Uterus (tissue), 3 donors: ENCODE measurements at regions not wholly inside any gene's neighbourhood (a gene's known extent, or its start where the extent isn't known, plus 50 kb on each side); places are given as distances from the start of the nearest gene placed in this dataset.

Experiments
- DNase-seq, 2 donors: peaks; one replicate each; pipeline ENCODE4 v3.0.0-alpha.2; 2019 to 2020
- H3K27ac ChIP-seq, 2 donors: fragments of 200-600 bp; sonication (generic); 1 replicate in 1 of 2; 2 replicates in 1 of 2; pipeline ENCODE4 v1.5.1; 2016 to 2018
- H3K27me3 ChIP-seq, 2 donors: fragments of 200-600 bp; sonication (generic); one replicate each; pipeline ENCODE4 v1.5.1; 2018 to 2019; ENCODE audit warnings: control low read depth in 1 of 2
- H3K36me3 ChIP-seq, 2 donors: fragments of 200-600 bp; sonication (generic); one replicate each; pipeline ENCODE4 v1.5.1; 2019; ENCODE audit warnings: control low read depth in 1 of 2
- H3K4me1 ChIP-seq, 2 donors: fragments of 200-600 bp; sonication (generic); one replicate each; pipeline ENCODE4 v1.5.1; 2018 to 2019; ENCODE audit warnings: control low read depth in 1 of 2
- H3K4me3 ChIP-seq, 2 donors: fragments of 200-600 bp; sonication (generic); 1 replicate in 1 of 2; 2 replicates in 1 of 2; pipeline ENCODE4 v1.5.1; 2018 to 2019; ENCODE audit warnings: mild to moderate bottlenecking in 1 of 2
- H3K9me3 ChIP-seq, 2 donors: fragments of 200-600 bp; sonication (generic); one replicate each; pipeline ENCODE4 v1.5.1; 2019; ENCODE audit warnings: control low read depth in 1 of 2
- CTCF ChIP-seq, 4 experiments: fragments of 200-600 bp in 2 of 4; fragments of 450-650 bp in 2 of 4; sonication (generic) in 2 of 4; IDR thresholded peaks; one replicate each; pipeline ENCODE4 v1.5.1; 2016 to 2019; ENCODE audit warnings: antibody characterized with exemption in 4 of 4, mild to moderate bottlenecking in 2 of 4, moderate library complexity in 1 of 4
- POLR2A ChIP-seq, 2 donors: fragments of 450-650 bp; IDR thresholded peaks; one replicate each; pipeline ENCODE4 v1.6.1; 2016; ENCODE audit warnings: antibody characterized with exemption in 2 of 2, mild to moderate bottlenecking in 1 of 2, moderate library complexity in 1 of 2
- intact Hi-C: fragments of 100-400 bp; cut with DNase I; formaldehyde crosslinking; loops from one replicate; pipeline ENCODE4 v1.15.1; 2023; ENCODE audit warnings: low total_unique reads
- donor health status: DM: yes; HTN: yes; CAD: no.

- Histone ChIP-seq H3K27me3 (no peaks in the 10 kb centered on the region), H3K4me1 (no peaks in the 10 kb centered on the region), H3K27ac (peak overlapping the region in 1 of 2 donors; percentile 16), H3K36me3 (no peaks in the 10 kb centered on the region), H3K4me3 (no peak overlapping the region), H3K9me3 (no peaks in the 10 kb centered on the region)
- no peak for DNase-seq
- TF ChIP-seq POLR2A (IDR thresholded peaks at IDR 0.05) (no peak), CTCF (IDR thresholded peaks at IDR 0.05) (no peak)
- intact Hi-C loops: no loop called here
Observed at GRCh38 chr2:64238799-64239198, 94.6 kb upstream of the PELI1 start.

- H3K9me3 ChIP-seq: no peaks in the 10 kb centered on the region
- DNase-seq: no peak
- TF ChIP-seq POLR2A (IDR thresholded peaks at IDR 0.05): no peak
- TF ChIP-seq CTCF (IDR thresholded peaks at IDR 0.05): no peak
- H3K4me1 ChIP-seq: no peaks in the 10 kb centered on the region
- no peaks in the 10 kb centered on the region for H3K36me3 ChIP-seq
- no peak overlapping the region for H3K4me3 ChIP-seq
- intact Hi-C loops: no loop called here
- H3K27me3 ChIP-seq: no peaks in the 10 kb centered on the region
- H3K27ac ChIP-seq: no peak overlapping the region
Observed at GRCh38 chr2:64243081-64244036, 99.1 kb upstream of the PELI1 start.

- Histone ChIP-seq H3K27ac (no peak overlapping the region), H3K36me3 (no peaks in the 10 kb centered on the region), H3K4me3 (no peak overlapping the region), H3K4me1 (no peaks in the 10 kb centered on the region), H3K9me3 (no peaks in the 10 kb centered on the region), H3K27me3 (no peaks in the 10 kb centered on the region)
- TF ChIP-seq POLR2A (IDR thresholded peaks at IDR 0.05) (no peak), CTCF (IDR thresholded peaks at IDR 0.05) (no peak)
- DNase-seq: no peak
- intact Hi-C loops: no loop called here
Observed at GRCh38 chr2:64244037-64244416, 99.8 kb upstream of the PELI1 start.

- Histone ChIP-seq H3K4me1 (no peaks in the 10 kb centered on the region), H3K27ac (no peak overlapping the region), H3K27me3 (no peaks in the 10 kb centered on the region), H3K9me3 (no peaks in the 10 kb centered on the region), H3K4me3 (no peak overlapping the region), H3K36me3 (no peaks in the 10 kb centered on the region)
- TF ChIP-seq CTCF (IDR thresholded peaks at IDR 0.05) (no peak), POLR2A (IDR thresholded peaks at IDR 0.05) (no peak)
- intact Hi-C loops: no loop called here
- no peak for DNase-seq
Observed at GRCh38 chr2:64245631-64246030, 101.4 kb upstream of the PELI1 start.

GRCh38 chr2:64246962-64247361 lies 102.7 kb upstream of the PELI1 start:
- Histone ChIP-seq H3K36me3 (no peaks in the 10 kb centered on the region), H3K27me3 (no peaks in the 10 kb centered on the region), H3K27ac (no peak overlapping the region), H3K9me3 (no peaks in the 10 kb centered on the region), H3K4me1 (no peaks in the 10 kb centered on the region), H3K4me3 (no peak overlapping the region)
- intact Hi-C loops: no loop called here
- TF ChIP-seq CTCF (IDR thresholded peaks at IDR 0.05) (no peak), POLR2A (IDR thresholded peaks at IDR 0.05) (no peak)
- no peak for DNase-seq
